ENCODE measurements at regions not wholly inside any gene's neighbourhood (a gene's known extent, or its start where the extent isn't known, plus 50 kb on each side); places are given as distances from the start of the nearest gene placed in this dataset.

GRCh38 chr3:27907148-27907547, 185.0 kb upstream of the EOMES start:
- Histone ChIP-seq H3K27me3 (replicated peaks; ENCODE audit: insufficient read depth) (no peaks in the 10 kb centered on the region), H3K36me3 (no peaks in the 10 kb centered on the region), H3K4me1 (replicated peaks) (no peaks in the 10 kb centered on the region), H3K9me3 (no peaks in the 10 kb centered on the region), H3K27ac (no peak overlapping the region), H3K4me3 (no peak overlapping the region)
- no peak for DNase-seq (ENCODE audit: low spot score)
- intact Hi-C loops (cut with DNase I) = no loop called here
- TF ChIP-seq CTCF (IDR thresholded peaks at IDR 0.05) (no peak), POLR2A (IDR thresholded peaks at IDR 0.05) (no peak), POLR2AphosphoS5 (IDR thresholded peaks at IDR 0.05) (no peak)

GRCh38 chr3:27907929-27908328, 185.8 kb upstream of the EOMES start:
- Histone ChIP-seq H3K27ac (no peak overlapping the region), H3K27me3 (replicated peaks; ENCODE audit: insufficient read depth) (no peaks in the 10 kb centered on the region), H3K4me3 (no peak overlapping the region), H3K4me1 (replicated peaks) (no peaks in the 10 kb centered on the region), H3K36me3 (no peaks in the 10 kb centered on the region), H3K9me3 (no peaks in the 10 kb centered on the region)
- no peak for DNase-seq (ENCODE audit: low spot score)
- 68% methylated on average over 4 of the region's 4 CpGs for WGBS
- TF ChIP-seq POLR2AphosphoS5 (IDR thresholded peaks at IDR 0.05) (no peak), POLR2A (IDR thresholded peaks at IDR 0.05) (no peak), CTCF (IDR thresholded peaks at IDR 0.05) (no peak)
- intact Hi-C loops (cut with DNase I) = no loop called here

GRCh38 chr3:27910456-27910855, 188.3 kb upstream of the EOMES start:
- Histone ChIP-seq H3K4me1 (replicated peaks) (no peaks in the 10 kb centered on the region), H3K9me3 (no peaks in the 10 kb centered on the region), H3K27me3 (replicated peaks; ENCODE audit: insufficient read depth) (no peaks in the 10 kb centered on the region), H3K27ac (no peak overlapping the region), H3K36me3 (no peaks in the 10 kb centered on the region), H3K4me3 (no peak overlapping the region)
- no peak for TF ChIP-seq POLR2A (IDR thresholded peaks at IDR 0.05)
- TF ChIP-seq POLR2AphosphoS5 (IDR thresholded peaks at IDR 0.05) = no peak
- no peak for TF ChIP-seq CTCF (IDR thresholded peaks at IDR 0.05)
- intact Hi-C loops (cut with DNase I) = no loop called here
- no peak for DNase-seq (ENCODE audit: low spot score)
- 64% methylated on average over 4 of the region's 4 CpGs for WGBS

GRCh38 chr3:27914199-27914598, 192.1 kb upstream of the EOMES start:
- 80% methylated on average over 6 of the region's 6 CpGs for WGBS
- intact Hi-C loops (cut with DNase I) = no loop called here

More at GRCh38 chr3:27914199-27914598, 192.1 kb upstream of the EOMES start:
- no peak for DNase-seq (ENCODE audit: low spot score)
- Histone ChIP-seq H3K4me1 (replicated peaks) (no peaks in the 10 kb centered on the region), H3K36me3 (no peaks in the 10 kb centered on the region), H3K27ac (no peak overlapping the region), H3K9me3 (no peaks in the 10 kb centered on the region), H3K27me3 (replicated peaks; ENCODE audit: insufficient read depth) (no peaks in the 10 kb centered on the region), H3K4me3 (no peak overlapping the region)
- TF ChIP-seq POLR2A (IDR thresholded peaks at IDR 0.05) = no peak
- TF ChIP-seq CTCF (IDR thresholded peaks at IDR 0.05) = no peak

Measured in prostate gland (tissue), 2 donors.